COR-L47 (cell line): ENCODE measurements at regions not wholly inside any gene's neighbourhood (a gene's known extent, or its start where the extent isn't known, plus 50 kb on each side); places are given as distances from the start of the nearest gene placed in this dataset.
"Not testable (repeated sequence)": the region's sequence is repeated elsewhere in the genome, so short reads cannot be mapped to it uniquely, and the experiment has no call there.

Experiments
- DNase-seq: peaks from one replicate; lab custom pipeline; 2025; lab: John Stamatoyannopoulos, UW

DNA sequence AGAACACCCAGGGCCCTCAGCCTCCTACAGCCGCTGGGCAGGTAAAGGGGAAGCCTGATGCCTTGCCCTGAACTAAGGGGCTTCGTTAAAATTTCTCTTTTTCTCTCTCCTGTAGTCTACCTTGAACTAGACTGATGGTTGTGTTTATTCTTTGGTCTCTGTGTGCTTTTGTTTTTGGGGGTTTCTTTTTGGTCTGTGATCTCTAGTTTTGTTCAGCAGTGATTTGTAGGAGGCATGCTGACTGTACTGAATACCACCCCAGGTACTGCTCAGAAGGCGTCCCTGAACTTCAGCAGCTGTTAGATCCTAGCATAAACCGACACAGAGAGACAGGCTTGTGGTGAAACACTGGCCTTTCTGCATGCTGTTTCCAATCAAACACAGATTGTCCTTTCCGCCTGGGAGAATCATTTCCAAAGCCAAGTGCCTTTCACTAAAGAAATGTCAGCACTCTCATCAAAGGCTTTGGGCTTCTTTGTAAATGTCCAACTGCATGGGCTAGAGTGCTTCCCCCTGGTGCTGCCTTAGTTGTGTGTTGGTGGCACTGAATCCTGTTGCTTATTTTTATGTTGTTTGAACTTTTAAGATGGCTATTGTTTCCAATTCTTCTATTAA, 364.7 kb upstream of the SASH1 start:
- DNase-seq = no peak

DNA sequence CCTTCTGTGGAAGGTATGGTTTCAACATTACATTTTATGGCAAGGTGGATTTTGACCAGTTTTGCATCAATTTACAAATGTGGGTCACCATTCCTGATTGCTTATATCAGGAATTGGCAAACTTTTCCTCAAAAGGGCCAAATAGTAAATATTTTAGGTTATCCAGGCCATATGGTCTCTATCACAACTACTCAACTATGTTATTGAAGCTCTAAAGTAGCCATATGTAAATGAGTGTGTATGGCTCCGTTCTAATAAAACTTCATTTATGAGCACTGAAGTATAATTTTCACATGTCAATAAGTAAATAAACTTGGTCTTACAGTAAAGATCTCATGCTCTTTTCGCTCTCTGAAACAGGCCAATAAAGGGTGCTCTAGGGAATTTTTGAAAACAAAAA, 362.7 kb upstream of the SASH1 start:
- no peak for DNase-seq

DNA sequence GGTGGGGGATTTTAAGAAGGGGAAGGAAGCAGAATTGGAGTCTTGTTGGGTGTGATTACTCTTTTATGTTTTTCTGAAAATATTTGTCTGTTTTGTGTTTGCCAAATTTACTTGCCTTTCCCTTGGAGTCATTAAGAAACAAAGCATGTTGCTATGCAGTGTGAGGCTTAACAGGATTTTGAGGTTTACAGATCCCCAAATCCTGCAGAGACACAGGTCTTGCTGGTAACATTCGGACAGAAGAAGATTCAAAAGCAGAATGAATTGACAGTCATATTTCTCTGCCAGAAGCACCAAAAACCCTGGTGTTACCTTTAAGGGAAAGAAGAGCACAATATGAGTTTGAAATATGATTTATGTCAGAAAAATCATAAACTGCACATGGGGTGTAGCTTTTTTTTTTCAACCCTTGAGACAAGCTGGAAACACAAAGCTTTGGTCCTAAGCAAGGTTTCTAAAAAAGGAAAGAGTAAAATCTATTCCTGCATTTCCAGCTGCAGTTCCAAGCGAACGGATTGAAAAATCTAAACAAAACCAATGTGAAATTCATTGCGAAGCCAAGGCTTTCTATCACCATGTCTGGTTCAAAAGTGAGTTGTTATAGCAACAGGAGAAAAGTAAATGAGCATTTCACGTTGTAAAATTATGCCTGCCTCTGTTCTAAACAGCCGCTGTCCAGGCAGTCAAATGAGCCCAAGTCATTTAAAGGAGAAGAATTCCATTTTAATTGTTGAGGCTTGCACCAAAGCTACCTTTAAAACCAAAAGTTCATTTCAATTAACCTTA, 358.9 kb upstream of the SASH1 start:
- no peak for DNase-seq

- DNase-seq = no peak
Observed at GRCh38 chr6:147986846-147987245, 355.8 kb upstream of the SASH1 start.

- DNase-seq = no peak
Observed at GRCh38 chr6:147990159-147990558, 352.5 kb upstream of the SASH1 start.

GRCh38 chr6:147991961-147992360, 350.7 kb upstream of the SASH1 start:
- DNase-seq = no peak

DNA sequence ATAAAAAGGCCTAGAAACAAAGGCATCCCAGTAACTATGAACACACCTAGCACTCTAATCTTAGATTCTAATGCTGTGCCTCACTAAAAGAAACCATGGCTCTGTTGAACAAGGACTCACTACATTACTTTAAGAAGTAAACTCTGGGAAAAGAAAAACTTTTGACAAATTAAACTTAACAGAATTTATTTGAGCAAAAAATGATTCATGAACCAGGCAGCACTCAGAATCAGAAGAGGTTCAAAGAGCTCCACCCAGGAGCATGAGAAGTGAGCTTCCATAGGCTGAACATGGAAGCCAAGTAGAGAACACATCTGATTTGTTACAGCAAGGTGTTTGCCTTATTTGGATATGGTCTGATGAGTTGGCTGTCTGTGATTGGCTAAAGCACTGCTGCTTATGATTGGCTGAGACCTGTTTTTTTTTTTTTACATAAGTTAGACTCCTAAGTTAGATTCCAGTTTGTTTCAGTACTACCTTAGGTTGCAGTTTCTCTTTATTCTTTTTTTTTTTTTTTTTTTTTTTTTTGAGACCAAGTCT, 343.6 kb upstream of the SASH1 start:
- DNase-seq = no peak

DNA sequence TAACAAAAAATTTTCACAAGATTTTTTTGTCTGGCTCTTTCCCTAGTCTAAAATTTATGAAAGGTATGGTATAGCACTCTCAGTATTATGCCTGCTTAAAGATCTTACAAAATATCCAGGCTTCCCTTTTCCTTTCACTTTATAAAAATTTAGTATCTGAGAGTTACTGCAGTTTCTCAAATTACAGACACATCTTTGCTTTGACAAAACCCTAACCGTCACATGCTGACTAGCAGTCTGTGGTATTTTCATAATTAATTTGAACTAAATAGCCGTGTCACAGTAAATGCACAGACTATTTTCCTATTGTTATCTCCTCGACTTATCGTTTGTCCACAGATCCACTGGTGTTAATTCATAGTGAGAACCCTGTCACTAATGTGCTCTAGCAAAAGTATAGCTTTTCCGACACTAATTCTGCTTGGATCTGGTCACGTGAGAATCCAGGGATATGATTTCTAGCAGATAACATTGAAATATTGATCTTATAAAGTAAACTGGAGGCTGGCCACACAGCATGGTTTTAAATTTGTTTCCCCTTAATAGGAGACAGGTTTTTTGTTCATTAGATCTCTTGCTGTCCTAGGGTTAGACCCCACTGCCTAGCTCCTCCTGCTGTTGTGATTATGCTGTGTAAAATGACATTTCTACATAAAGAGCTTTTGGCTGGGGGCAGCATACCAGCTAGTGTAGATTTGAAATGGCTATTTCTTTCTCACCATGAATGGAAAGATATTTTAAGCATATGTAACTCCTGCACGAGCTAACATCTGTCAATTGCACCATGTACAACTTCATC, 340.6 kb upstream of the SASH1 start:
- no peak for DNase-seq

DNA sequence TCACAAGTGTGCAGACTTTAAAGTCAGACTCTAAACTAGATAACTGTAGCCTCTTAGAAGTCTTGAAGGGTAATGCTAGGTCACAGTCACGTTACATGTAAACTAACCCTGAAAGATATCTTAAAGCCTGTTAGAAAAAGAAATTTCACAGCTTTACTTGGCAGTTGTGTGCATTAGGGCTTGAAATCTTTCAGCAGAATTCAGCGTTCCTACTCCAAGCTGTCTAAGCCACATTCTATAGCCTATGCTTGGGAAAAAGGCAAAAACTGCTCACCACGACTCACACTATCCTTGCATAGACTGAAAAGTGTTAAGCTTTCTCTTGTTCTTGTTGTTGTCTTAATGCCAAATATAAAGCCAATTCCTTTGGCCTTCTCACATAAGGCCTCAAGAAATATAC, 338.0 kb upstream of the SASH1 start:
- no peak for DNase-seq

DNA sequence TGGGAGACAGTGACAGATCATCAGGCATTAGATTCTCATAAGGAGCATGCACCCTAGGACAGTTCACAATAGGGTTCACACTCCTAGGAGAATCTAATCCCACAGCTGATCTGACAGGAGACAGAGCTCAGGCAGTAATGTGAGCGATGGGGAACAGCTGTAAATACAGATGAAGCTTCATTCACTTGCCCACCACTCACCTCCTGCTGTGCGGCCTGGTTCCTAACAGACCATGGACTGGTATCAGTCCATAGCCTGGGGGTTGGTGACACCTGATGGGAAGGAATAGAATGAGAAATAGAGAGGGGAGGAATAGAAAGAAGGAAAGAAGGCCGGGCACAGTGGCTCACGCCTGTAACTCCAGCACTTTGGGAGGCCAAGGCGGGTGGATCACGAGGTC, 336.8 kb upstream of the SASH1 start:
- DNase-seq = no peak

- DNase-seq = not testable (repeated sequence)
Observed at GRCh38 chr6:148010516-148010915, 332.1 kb upstream of the SASH1 start.

GRCh38 chr6:148016013-148016412, 326.6 kb upstream of the SASH1 start:
- no peak for DNase-seq

GRCh38 chr6:148021165-148021564, 321.5 kb upstream of the SASH1 start:
- DNase-seq = no peak

- no peak for DNase-seq
Observed at GRCh38 chr6:148021699-148022098, 320.9 kb upstream of the SASH1 start.

DNA sequence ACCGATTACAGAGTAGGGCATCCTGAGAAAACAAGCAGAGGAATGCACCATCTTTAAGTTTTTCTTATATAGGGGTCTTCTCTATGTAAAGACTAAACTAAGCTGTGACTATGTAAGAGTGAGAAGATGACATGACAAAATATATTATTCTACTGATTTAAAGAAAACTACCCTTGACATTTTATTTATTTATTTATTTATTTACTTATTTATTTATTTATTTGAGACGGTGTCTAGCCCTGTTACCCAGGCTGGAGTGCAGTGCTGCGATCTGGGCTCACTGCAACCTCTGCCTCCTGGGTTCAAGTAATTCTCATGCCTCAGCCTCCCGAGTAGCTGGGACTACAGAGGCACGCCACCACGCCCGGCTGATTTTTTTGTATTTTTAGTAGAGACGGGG, 320.4 kb upstream of the SASH1 start:
- DNase-seq = not testable (repeated sequence)

GRCh38 chr6:148027201-148027600, 315.4 kb upstream of the SASH1 start:
- peak; percentile 50 for DNase-seq

DNA sequence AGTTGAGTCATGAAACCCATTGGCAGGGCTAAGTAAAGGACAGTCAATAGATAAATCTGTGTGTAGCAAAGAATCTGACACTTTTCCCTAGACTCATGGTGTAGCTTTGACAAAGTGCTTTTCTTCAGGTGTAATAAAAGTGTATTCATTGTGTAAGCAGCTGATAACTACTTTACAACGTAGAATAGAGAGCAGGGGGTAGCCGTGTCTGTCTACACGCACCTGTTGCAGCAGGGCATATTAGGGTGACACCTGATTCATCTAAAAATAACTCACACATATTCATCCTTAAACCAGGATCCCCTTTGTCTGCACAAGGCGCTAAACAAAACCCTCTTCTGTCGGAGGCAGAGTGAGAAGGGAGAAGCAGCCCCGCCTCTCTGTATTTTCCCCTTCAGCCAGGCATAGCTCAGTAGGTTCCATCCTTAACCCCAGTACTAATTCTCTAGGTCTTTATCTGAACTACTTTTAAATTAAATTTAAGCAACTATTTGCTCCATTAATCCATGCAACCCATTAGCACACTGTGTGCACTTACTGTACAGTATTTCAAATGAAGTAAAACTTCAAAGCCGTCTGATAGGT, 306.7 kb upstream of the SASH1 start:
- DNase-seq = no peak

- no peak for DNase-seq
Observed at GRCh38 chr6:148037496-148037895, 305.1 kb upstream of the SASH1 start.

DNA sequence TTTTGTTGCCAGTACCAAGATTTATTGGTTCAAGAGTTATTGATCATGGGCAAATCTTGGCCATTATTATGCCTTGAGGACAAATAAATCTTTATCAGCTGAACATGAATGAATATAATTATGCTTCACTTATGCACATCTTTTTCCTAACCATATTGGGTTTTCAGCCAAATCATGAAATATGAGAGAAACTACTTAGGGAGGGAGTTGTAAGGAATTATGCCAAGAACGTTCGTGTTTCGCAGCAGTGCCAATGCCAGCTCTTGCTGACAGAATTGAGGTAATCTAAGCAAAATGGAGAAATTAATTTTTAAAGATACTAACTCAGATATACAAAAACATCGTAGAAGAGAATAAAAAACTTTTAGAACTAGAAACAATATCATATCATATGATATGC, 301.1 kb upstream of the SASH1 start:
- no peak for DNase-seq

GRCh38 chr6:148042536-148042935, 300.1 kb upstream of the SASH1 start:
- DNase-seq = no peak

DNA sequence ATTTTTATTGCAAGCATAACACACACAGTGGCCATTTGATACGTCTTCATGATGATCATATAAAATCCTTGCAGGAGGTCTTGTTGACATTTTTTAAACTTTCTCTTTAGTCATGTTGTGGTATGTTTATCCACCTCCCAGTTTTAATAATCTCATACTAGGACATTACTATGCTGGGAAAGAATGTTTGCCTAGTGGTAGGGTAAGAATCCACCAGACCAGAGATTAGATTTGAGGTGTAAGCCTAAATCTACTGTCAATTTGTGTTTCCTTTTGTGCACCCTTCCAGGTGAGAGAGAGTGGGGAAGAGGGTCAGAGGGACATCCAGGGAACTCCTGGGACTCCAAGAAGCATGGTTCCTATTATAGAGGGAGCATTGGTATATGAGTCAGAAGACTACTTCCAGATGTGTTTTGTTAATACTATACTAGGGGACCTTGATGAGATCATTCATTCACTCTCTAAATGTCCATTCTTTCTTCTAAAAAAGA, 298.3 kb upstream of the SASH1 start:
- DNase-seq = no peak

- DNase-seq = no peak
Observed at GRCh38 chr6:148044921-148045320, 297.7 kb upstream of the SASH1 start.
